Hepatocyte (in vitro differentiated cells): ENCODE measurements at regions not wholly inside any gene's neighbourhood (a gene's known extent, or its start where the extent isn't known, plus 50 kb on each side); places are given as distances from the start of the nearest gene placed in this dataset.

Source experiments
- DNase-seq: peaks from one replicate; pipeline ENCODE4 v3.0.0-alpha.2; 2016; ENCODE audit warnings: low spot score
- H2AFZ ChIP-seq: fragments of 200-600 bp; sonication (generic); 2 replicates; pipeline ENCODE4 v1.6.0; 2016; ENCODE audit warnings: antibody characterized with exemption, mild to moderate bottlenecking
- H3K27ac ChIP-seq: fragments of 200-600 bp; sonication (generic); 2 replicates; pipeline ENCODE4 v1.5.1; 2016; ENCODE audit warnings: mild to moderate bottlenecking
- H3K27me3 ChIP-seq: fragments of 200-600 bp; sonication (generic); 2 replicates; pipeline ENCODE4 v1.6.1; 2016
- H3K36me3 ChIP-seq: fragments of 200-600 bp; sonication (generic); replicated peaks from 2 replicates; pipeline ENCODE4 v1.5.1; 2016; ENCODE audit warnings: low read depth; ENCODE audit not compliant: insufficient read depth
- H3K4me1 ChIP-seq: fragments of 200-600 bp; sonication (generic); 2 replicates; pipeline ENCODE4 v1.5.1; 2016; ENCODE audit warnings: mild to moderate bottlenecking, moderate library complexity; ENCODE audit not compliant: insufficient read depth
- H3K4me2 ChIP-seq: fragments of 200-600 bp; sonication (generic); 2 replicates; pipeline ENCODE4 v1.6.0; 2016
- H3K4me3 ChIP-seq: fragments of 200-600 bp; sonication (generic); 2 replicates; pipeline ENCODE4 v1.5.1; 2016; ENCODE audit warnings: mild to moderate bottlenecking
- H3K79me2 ChIP-seq: fragments of 200-600 bp; sonication (generic); 2 replicates; pipeline ENCODE4 v1.6.0; 2017; ENCODE audit warnings: mild to moderate bottlenecking
- H3K9me2 ChIP-seq: fragments of 200-600 bp; sonication (generic); replicated peaks from 2 replicates; pipeline ENCODE4 v1.6.0; 2017; ENCODE audit warnings: mild to moderate bottlenecking; ENCODE audit not compliant: insufficient read depth
- H3K9me3 ChIP-seq: fragments of 200-600 bp; sonication (generic); 2 replicates; pipeline ENCODE4 v1.5.1; 2016; ENCODE audit warnings: low read depth, mild to moderate bottlenecking
- H4K20me1 ChIP-seq: fragments of 200-600 bp; sonication (generic); 2 replicates; pipeline ENCODE4 v1.6.0; 2016; ENCODE audit warnings: mild to moderate bottlenecking; ENCODE audit not compliant: insufficient read depth, poor library complexity, severe bottlenecking
- CTCF ChIP-seq: fragments of 200-600 bp; sonication (generic); IDR thresholded peaks from 2 replicates; pipeline ENCODE4 v1.5.1; 2016; ENCODE audit warnings: antibody characterized with exemption, mild to moderate bottlenecking; ENCODE audit not compliant: poor library complexity
- EZH2 ChIP-seq: fragments of 200-600 bp; sonication (generic); IDR thresholded peaks from 2 replicates; pipeline ENCODE4 v1.6.1; 2016; ENCODE audit warnings: antibody characterized with exemption, mild to moderate bottlenecking, borderline replicate concordance
- EZH2phosphoT487 ChIP-seq: fragments of 200-600 bp; sonication (generic); IDR thresholded peaks from one replicate; pipeline ENCODE4 v1.6.1; 2018; ENCODE audit warnings: antibody characterized with exemption, mild to moderate bottlenecking, low read depth, moderate library complexity; ENCODE audit not compliant: unreplicated experiment, severe bottlenecking
- WGBS: methylation state at CpG from one replicate; pipeline ENCODE4 v1.1.6; 2016; ENCODE audit warnings: low lambda C conversion rate; ENCODE audit errors: missing lambda C conversion rate; 5-methylcytosine and 5-hydroxymethylcytosine counted together

GRCh38 chr3:194874783-194875182 lies 189.1 kb downstream of the FAM43A start:
- Histone ChIP-seq H3K4me1 (peaks cover 33% of the 10 kb centered on the region), H3K4me2 (no peak overlapping the region), H3K79me2 (no peaks in the 10 kb centered on the region), H3K27me3 (no peaks in the 10 kb centered on the region), H2AFZ (no peak overlapping the region), H3K4me3 (no peak overlapping the region), H4K20me1 (no peaks in the 10 kb centered on the region), H3K27ac (no peak overlapping the region), H3K36me3 (no peaks in the 10 kb centered on the region), H3K9me3 (no peaks in the 10 kb centered on the region), H3K9me2 (no peaks in the 10 kb centered on the region)
- WGBS = 91% methylated on average over 9 of the region's 9 CpGs
- no peak for TF ChIP-seq CTCF
- TF ChIP-seq EZH2 = no peak
- TF ChIP-seq EZH2phosphoT487 = no peak
- no peak for DNase-seq

GRCh38 chr3:194875581-194876402 lies 190.1 kb downstream of the FAM43A start:
- H3K79me2 ChIP-seq = no peaks in the 10 kb centered on the region
- DNase-seq = no peak
- H3K9me3 ChIP-seq = no peaks in the 10 kb centered on the region
- H3K9me2 ChIP-seq = no peaks in the 10 kb centered on the region
- H3K27me3 ChIP-seq = no peaks in the 10 kb centered on the region
- no peak overlapping the region for H2AFZ ChIP-seq
- no peak overlapping the region for H3K4me3 ChIP-seq
- H3K36me3 ChIP-seq = no peaks in the 10 kb centered on the region
- no peaks in the 10 kb centered on the region for H4K20me1 ChIP-seq
- no peak overlapping the region for H3K4me2 ChIP-seq
- 94% methylated on average over 20 of the region's 20 CpGs for WGBS
- no peak overlapping the region for H3K27ac ChIP-seq
- TF ChIP-seq EZH2 (no peak), EZH2phosphoT487 (no peak), CTCF (no peak)
- H3K4me1 ChIP-seq = peaks cover 34% of the 10 kb centered on the region

- Histone ChIP-seq H3K9me2 (no peaks in the 10 kb centered on the region), H4K20me1 (no peaks in the 10 kb centered on the region), H3K27ac (no peak overlapping the region), H3K9me3 (no peaks in the 10 kb centered on the region), H3K4me2 (no peak overlapping the region), H2AFZ (no peak overlapping the region), H3K79me2 (no peaks in the 10 kb centered on the region), H3K27me3 (no peaks in the 10 kb centered on the region), H3K4me1 (peaks cover 39% of the 10 kb centered on the region), H3K36me3 (no peaks in the 10 kb centered on the region), H3K4me3 (no peak overlapping the region)
- 89% methylated on average over 12 of the region's 12 CpGs for WGBS
- TF ChIP-seq EZH2 (no peak), CTCF (no peak), EZH2phosphoT487 (no peak)
- DNase-seq = no peak
Observed at GRCh38 chr3:194876403-194877095, 190.9 kb downstream of the FAM43A start.
